ENCODE measurements at regions not wholly inside any gene's neighbourhood (a gene's known extent, or its start where the extent isn't known, plus 50 kb on each side); places are given as distances from the start of the nearest gene placed in this dataset.

DNA sequence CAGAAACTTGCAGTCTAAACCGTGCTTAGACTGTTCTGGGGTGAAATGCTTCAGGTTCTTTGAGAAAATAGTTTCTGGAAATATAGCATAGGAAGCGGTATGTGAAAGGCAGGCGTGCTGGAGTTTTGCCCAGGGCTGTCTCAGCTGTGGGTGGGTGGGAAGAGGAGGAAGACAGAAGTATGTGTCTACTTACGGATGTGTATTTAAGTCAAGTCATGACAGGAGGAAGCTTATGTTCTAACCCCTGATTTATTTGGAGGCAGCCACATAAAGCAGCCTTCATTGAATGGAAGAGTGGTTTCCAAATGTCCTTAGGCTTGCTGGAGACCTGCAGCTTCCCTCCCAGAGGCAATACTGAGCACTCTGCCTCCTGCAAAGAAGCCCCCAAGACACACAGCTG is 126.8 kb upstream of the ADRA1D start:
- H3K9me3 ChIP-seq: no peaks in the 10 kb centered on the region
- no peaks in the 10 kb centered on the region for H3K4me1 ChIP-seq
- DNase-seq: no peak
- H3K36me3 ChIP-seq (ENCODE audit: low read depth, missing control alignments): no peaks in the 10 kb centered on the region
- intact Hi-C loops (cut with DNase I; ENCODE audit: low total_unique reads): no loop called here
- TF ChIP-seq POLR2A (IDR thresholded peaks at IDR 0.05) (no peak), CTCF (IDR thresholded peaks at IDR 0.05) (no peak)
- no peak overlapping the region for H3K27ac ChIP-seq
- no peaks in the 10 kb centered on the region for H3K27me3 ChIP-seq
- 56 to 57% methylated on average over 4 of the region's 4 CpGs for WGBS, 2 donors
- H3K4me3 ChIP-seq: no peak overlapping the region

DNA sequence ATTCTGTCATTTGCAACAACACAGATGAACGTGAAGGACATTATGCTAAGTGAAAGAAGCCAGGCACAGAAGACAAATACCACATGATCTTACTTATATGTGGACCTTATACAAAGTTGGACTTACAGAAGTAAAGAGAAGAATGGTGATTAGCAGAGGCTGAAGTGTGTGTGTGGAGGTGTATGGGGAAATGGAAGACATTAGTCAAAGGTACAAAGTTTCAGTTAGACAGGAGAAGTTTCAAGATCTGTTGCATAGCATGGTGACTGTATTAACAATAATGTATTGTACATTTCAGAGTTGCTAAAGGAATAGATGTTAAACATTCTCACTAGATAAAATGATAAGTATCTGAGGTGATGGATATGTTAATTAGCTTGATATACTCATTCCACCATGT is 124.4 kb upstream of the ADRA1D start:
- 80 to 85% methylated on average over 1 of the region's 1 CpG for WGBS, 2 donors
- Histone ChIP-seq H3K4me1 (no peaks in the 10 kb centered on the region), H3K4me3 (no peak overlapping the region)

GRCh38 chr20:4371623-4372251 is 122.7 kb upstream of the ADRA1D start:
- no peak for DNase-seq
- H3K4me1 ChIP-seq: no peaks in the 10 kb centered on the region
- H3K4me3 ChIP-seq: no peak overlapping the region
- intact Hi-C loops (cut with DNase I; ENCODE audit: low total_unique reads): no loop called here
- TF ChIP-seq POLR2A (IDR thresholded peaks at IDR 0.05): no peak
- TF ChIP-seq CTCF (IDR thresholded peaks at IDR 0.05): no peak
- no peaks in the 10 kb centered on the region for H3K36me3 ChIP-seq (ENCODE audit: low read depth, missing control alignments)
- no peak overlapping the region for H3K27ac ChIP-seq
- no peaks in the 10 kb centered on the region for H3K9me3 ChIP-seq
- no peaks in the 10 kb centered on the region for H3K27me3 ChIP-seq
- WGBS, 2 donors: 65 to 68% methylated on average over 2 of the region's 2 CpGs

More for the DNA sequence above, 124.4 kb upstream of the ADRA1D start:
- DNase-seq: no peak
- Histone ChIP-seq H3K27me3 (no peaks in the 10 kb centered on the region), H3K27ac (no peak overlapping the region), H3K36me3 (ENCODE audit: low read depth, missing control alignments) (no peaks in the 10 kb centered on the region), H3K9me3 (no peaks in the 10 kb centered on the region)
- intact Hi-C loops (cut with DNase I; ENCODE audit: low total_unique reads): no loop called here
- TF ChIP-seq POLR2A (IDR thresholded peaks at IDR 0.05) (no peak), CTCF (IDR thresholded peaks at IDR 0.05) (no peak)

DNA sequence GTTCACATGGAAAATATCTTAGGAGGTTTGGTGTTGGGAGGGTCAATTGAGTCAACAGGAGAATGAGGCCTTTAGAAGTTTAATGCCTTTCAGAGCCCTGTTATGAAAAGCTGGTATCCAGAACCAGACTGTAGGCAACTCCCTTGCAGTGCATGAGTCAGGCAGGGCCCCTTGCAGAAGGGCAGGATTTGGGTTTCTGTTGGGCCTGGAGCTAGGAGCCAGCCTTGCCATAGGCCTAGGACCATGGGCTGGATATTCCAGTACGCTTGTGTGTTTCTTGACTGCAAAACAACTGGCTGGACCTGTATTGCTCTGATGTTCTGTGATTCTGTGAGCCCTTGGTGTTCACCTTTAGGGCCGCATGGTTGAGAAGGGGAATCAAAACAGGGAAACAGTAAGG is 121.8 kb upstream of the ADRA1D start:
- intact Hi-C loops (cut with DNase I; ENCODE audit: low total_unique reads): no loop called here
- 82 to 92% methylated on average over 2 of the region's 2 CpGs for WGBS, 2 donors

More for the DNA sequence above, 121.8 kb upstream of the ADRA1D start:
- DNase-seq: no peak
- Histone ChIP-seq H3K4me3 (no peak overlapping the region), H3K9me3 (no peaks in the 10 kb centered on the region), H3K36me3 (ENCODE audit: low read depth, missing control alignments) (no peaks in the 10 kb centered on the region), H3K27me3 (no peaks in the 10 kb centered on the region), H3K4me1 (no peaks in the 10 kb centered on the region), H3K27ac (no peak overlapping the region)
- TF ChIP-seq POLR2A (IDR thresholded peaks at IDR 0.05) (no peak), CTCF (IDR thresholded peaks at IDR 0.05) (no peak)
